Thoracic aorta (tissue), 2 donors: ENCODE measurements at regions not wholly inside any gene's neighbourhood (a gene's known extent, or its start where the extent isn't known, plus 50 kb on each side); places are given as distances from the start of the nearest gene placed in this dataset.

ENCODE experiments used
- ATAC-seq: fragments of 150-250 bp; one replicate; pipeline ENCODE4 v1.8.0; 2017; ENCODE audit warnings: low read depth; ENCODE audit not compliant: insufficient number of reproducible peaks, low FRiP score
- DNase-seq: peaks from one replicate; pipeline ENCODE4 v3.0.0-alpha.2; 2020; ENCODE audit warnings: low spot score
- H3K27ac ChIP-seq, 2 donors: fragments of 200-600 bp; sonication (generic); 1 replicate in 1 of 2; 2 replicates in 1 of 2; pipeline ENCODE4 v1.5.1; 2016; ENCODE audit warnings: mild to moderate bottlenecking in 2 of 2, moderate library complexity in 2 of 2
- H3K27me3 ChIP-seq: fragments of 200-600 bp; sonication (generic); replicated peaks from 2 replicates; pipeline ENCODE4 v1.6.0; 2016; ENCODE audit warnings: mild to moderate bottlenecking; ENCODE audit not compliant: insufficient read depth
- H3K36me3 ChIP-seq: fragments of 200-600 bp; sonication (generic); one replicate; pipeline ENCODE4 v1.5.1; 2016
- H3K4me1 ChIP-seq, 2 donors: fragments of 200-600 bp; sonication (generic); 1 replicate in 1 of 2; 2 replicates in 1 of 2; pipeline versions ENCODE4 v1.5.1 to v1.6.0; 2016; ENCODE audit warnings: low read depth in 2 of 2, mild to moderate bottlenecking in 1 of 2; ENCODE audit not compliant: control insufficient read depth in 1 of 2
- H3K4me3 ChIP-seq: fragments of 200-600 bp; sonication (generic); 2 replicates; pipeline ENCODE4 v1.5.1; 2016; ENCODE audit warnings: mild to moderate bottlenecking
- H3K9me3 ChIP-seq: fragments of 200-600 bp; sonication (generic); 2 replicates; pipeline ENCODE4 v1.5.1; 2016
- CTCF ChIP-seq: fragments of 200-600 bp; sonication (generic); IDR thresholded peaks from one replicate; pipeline ENCODE4 v1.5.1; 2019; ENCODE audit warnings: antibody characterized with exemption

GRCh38 chr14:87656315-87656714 lies 336.7 kb downstream of the GALC start:
- no peaks in the 10 kb centered on the region for H3K4me1 ChIP-seq
- no peaks in the 10 kb centered on the region for H3K27me3 ChIP-seq
- no peaks in the 10 kb centered on the region for H3K36me3 ChIP-seq
- H3K27ac ChIP-seq = no peak overlapping the region
- H3K4me3 ChIP-seq = no peak overlapping the region
- no peak for ATAC-seq
- TF ChIP-seq CTCF = no peak
- no peaks in the 10 kb centered on the region for H3K9me3 ChIP-seq
- DNase-seq = no peak

- no peak for DNase-seq
- Histone ChIP-seq H3K4me1 (no peaks in the 10 kb centered on the region), H3K36me3 (no peaks in the 10 kb centered on the region), H3K9me3 (peaks cover 7% of the 10 kb centered on the region), H3K27ac (no peak overlapping the region), H3K4me3 (no peak overlapping the region), H3K27me3 (no peaks in the 10 kb centered on the region)
- no peak for ATAC-seq
- TF ChIP-seq CTCF = no peak
Measured at GRCh38 chr14:87652278-87652677, 340.7 kb downstream of the GALC start.

GRCh38 chr14:87644689-87645088 lies 348.3 kb downstream of the GALC start:
- H3K27me3 ChIP-seq = no peaks in the 10 kb centered on the region
- DNase-seq (no peak), ATAC-seq (no peak)
- no peaks in the 10 kb centered on the region for H3K4me1 ChIP-seq
- H3K36me3 ChIP-seq = no peaks in the 10 kb centered on the region
- H3K27ac ChIP-seq = no peak overlapping the region
- no peak overlapping the region for H3K4me3 ChIP-seq
- H3K9me3 ChIP-seq = peaks cover 6% of the 10 kb centered on the region
- no peak for TF ChIP-seq CTCF

GRCh38 chr14:87643005-87643404 lies 350.0 kb downstream of the GALC start:
- no peak for ATAC-seq
- Histone ChIP-seq H3K27ac (no peak overlapping the region), H3K4me1 (no peaks in the 10 kb centered on the region), H3K36me3 (no peaks in the 10 kb centered on the region), H3K9me3 (no peaks in the 10 kb centered on the region), H3K27me3 (no peaks in the 10 kb centered on the region), H3K4me3 (no peak overlapping the region)
- no peak for TF ChIP-seq CTCF
- DNase-seq = peak; percentile 5

GRCh38 chr14:87640553-87640952 lies 352.4 kb downstream of the GALC start:
- H3K27ac ChIP-seq = no peak overlapping the region
- no peak for ATAC-seq

More at GRCh38 chr14:87640553-87640952, 352.4 kb downstream of the GALC start:
- no peak for DNase-seq
- H3K9me3 ChIP-seq = no peaks in the 10 kb centered on the region
- no peaks in the 10 kb centered on the region for H3K27me3 ChIP-seq
- no peak overlapping the region for H3K4me3 ChIP-seq
- no peaks in the 10 kb centered on the region for H3K36me3 ChIP-seq
- TF ChIP-seq CTCF = no peak
- H3K4me1 ChIP-seq = peaks cover 0 to 12% of the 10 kb centered on the region in 2 donors
